GM13976 (cell line): ENCODE measurements at regions not wholly inside any gene's neighbourhood (a gene's known extent, or its start where the extent isn't known, plus 50 kb on each side); places are given as distances from the start of the nearest gene placed in this dataset.
"Not testable (repeated sequence)": the region's sequence is repeated elsewhere in the genome, so short reads cannot be mapped to it uniquely, and the experiment has no call there.

Experiments
- DNase-seq: peaks from one replicate; pipeline ENCODE4 v3.0.0; 2012; ENCODE audit warnings: low spot score
- CTCF ChIP-seq: IDR thresholded peaks from 2 replicates; pipeline ENCODE4 v1.5.1; 2012; ENCODE audit warnings: borderline replicate concordance, mild to moderate bottlenecking; ENCODE audit not compliant: insufficient read depth; ENCODE audit errors: extremely low read depth, missing control alignments, control extremely low read depth
- in situ Hi-C: fragments of 300-500 bp; cut with MboI; formaldehyde crosslinking; loops from one replicate; pipeline ENCODE4 v1.12.0; 2022; ENCODE audit warnings: low sequenced_read_pairs, mixed read lengths, inconsistent platforms; ENCODE audit not compliant: unreplicated experiment

GRCh38 chr3:77707281-77707680 is 667.4 kb downstream of the ROBO2 start:
- in situ Hi-C loops: no loop called here
- no peak for TF ChIP-seq CTCF
- no peak for DNase-seq

- no peak for TF ChIP-seq CTCF
- DNase-seq: no peak
- in situ Hi-C loops: no loop called here
These were observed 669.3 kb downstream of the ROBO2 start for GRCh38 chr3:77709155-77709554.

GRCh38 chr3:77718311-77718710 is 678.4 kb downstream of the ROBO2 start:
- in situ Hi-C loops: no loop called here
- no peak for TF ChIP-seq CTCF
- no peak for DNase-seq

GRCh38 chr3:77720460-77720971 is 680.6 kb downstream of the ROBO2 start:
- TF ChIP-seq CTCF: no peak
- no peak for DNase-seq
- in situ Hi-C loops: no loop called here

GRCh38 chr3:77726517-77726916 is 686.6 kb downstream of the ROBO2 start:
- no peak for TF ChIP-seq CTCF

GRCh38 chr3:77746048-77746447 is 706.1 kb downstream of the ROBO2 start:
- TF ChIP-seq CTCF: no peak
- no peak for DNase-seq
- in situ Hi-C loops: no loop called here

More at GRCh38 chr3:77726517-77726916, 686.6 kb downstream of the ROBO2 start:
- no peak for DNase-seq
- in situ Hi-C loops: no loop called here

- no peak for DNase-seq
- TF ChIP-seq CTCF: no peak
- in situ Hi-C loops: no loop called here
These were observed 707.0 kb downstream of the ROBO2 start for GRCh38 chr3:77746892-77747291.

GRCh38 chr3:77756397-77756975 is 716.6 kb downstream of the ROBO2 start:
- DNase-seq, in situ Hi-C loops: not testable (repeated sequence)
